PC-9 (cell line): ENCODE measurements at regions not wholly inside any gene's neighbourhood (a gene's known extent, or its start where the extent isn't known, plus 50 kb on each side); places are given as distances from the start of the nearest gene placed in this dataset.

ENCODE experiments used
- CTCF ChIP-seq: fragments of 200-600 bp; sonication (generic); conservative IDR thresholded peaks from 2 replicates; pipeline ENCODE4 v1.6.1; 2017; ENCODE audit warnings: mixed run types, antibody characterized with exemption, mild to moderate bottlenecking, moderate library complexity
- EZH2 ChIP-seq: fragments of 200-600 bp; sonication (generic); IDR thresholded peaks from 2 replicates; pipeline ENCODE4 v1.8.0; 2017; ENCODE audit warnings: antibody characterized with exemption, low read depth

- TF ChIP-seq CTCF (no peak), EZH2 (no peak)
Observed at GRCh38 chr5:12357626-12358025, 453.4 kb upstream of the CTNND2 start.
